HEK293 (cell line): ENCODE measurements at regions not wholly inside any gene's neighbourhood (a gene's known extent, or its start where the extent isn't known, plus 50 kb on each side); places are given as distances from the start of the nearest gene placed in this dataset.

Source experiments
- GLIS2 ChIP-seq: fragments of 450-650 bp; formaldehyde crosslinking; IDR thresholded peaks from 2 replicates; pipeline ENCODE4 v1.5.1; 2016; ENCODE audit warnings: missing biosample characterization, missing genetic modification characterization
- YY1 ChIP-seq: fragments of 450-650 bp; formaldehyde crosslinking; IDR thresholded peaks from 2 replicates; pipeline ENCODE4 v1.5.1; 2018; ENCODE audit warnings: missing biosample characterization, missing genetic modification characterization
- ZBTB48 ChIP-seq: fragments of 450-650 bp; formaldehyde crosslinking; IDR thresholded peaks from 2 replicates; pipeline ENCODE4 v1.5.1; 2016; ENCODE audit warnings: missing biosample characterization, missing genetic modification characterization
- ZNF23 ChIP-seq: fragments of 450-650 bp; formaldehyde crosslinking; IDR thresholded peaks from 2 replicates; pipeline ENCODE4 v1.5.1; 2016; ENCODE audit warnings: missing biosample characterization, missing genetic modification characterization, borderline replicate concordance
- ZNF24 ChIP-seq: fragments of 450-650 bp; formaldehyde crosslinking; IDR thresholded peaks from 2 replicates; pipeline ENCODE4 v1.5.1; 2016; ENCODE audit warnings: missing biosample characterization, missing genetic modification characterization
- ZNF274 ChIP-seq, 2 experiments: fragments of 200-500 bp in 1 of 2; fragments of 450-650 bp in 1 of 2; sonication (Bioruptor generic) in 1 of 2; formaldehyde crosslinking in 1 of 2; IDR thresholded peaks; 2 replicates each; pipeline versions ENCODE4 v1.5.1 to v1.6.1; 2014 to 2016; ENCODE audit warnings: borderline replicate concordance in 1 of 2, inconsistent platforms in 1 of 2, low read length in 1 of 2, missing biosample characterization in 1 of 2, missing genetic modification characterization in 1 of 2
- ZNF302 ChIP-seq: fragments of 450-650 bp; formaldehyde crosslinking; IDR thresholded peaks from 2 replicates; pipeline ENCODE4 v1.5.1; 2016; ENCODE audit warnings: missing biosample characterization, missing genetic modification characterization, low read depth
- ZNF510 ChIP-seq: fragments of 450-650 bp; formaldehyde crosslinking; IDR thresholded peaks from 2 replicates; pipeline ENCODE4 v1.5.1; 2018; ENCODE audit warnings: mild to moderate bottlenecking, missing genetic modification characterization, missing biosample characterization; ENCODE audit not compliant: insufficient replicate concordance
- ZNF561 ChIP-seq: fragments of 450-650 bp; IDR thresholded peaks from 2 replicates; pipeline ENCODE4 v1.5.1; 2018; ENCODE audit warnings: missing biosample characterization, missing genetic modification characterization, borderline replicate concordance
- ZNF621 ChIP-seq: fragments of 450-650 bp; formaldehyde crosslinking; IDR thresholded peaks from 2 replicates; pipeline ENCODE4 v1.5.1; 2017; ENCODE audit warnings: missing biosample characterization, missing genetic modification characterization
- TF ChIP-seq, protein P1 (sequence below): fragments of 450-650 bp; formaldehyde crosslinking; IDR thresholded peaks from 2 replicates; pipeline ENCODE4 v1.5.1; 2016; ENCODE audit warnings: missing biosample characterization, missing genetic modification characterization
- TF ChIP-seq, protein P2 (sequence below): fragments of 450-650 bp; formaldehyde crosslinking; IDR thresholded peaks from 2 replicates; pipeline ENCODE4 v1.5.1; 2016; ENCODE audit warnings: missing biosample characterization, missing genetic modification characterization

DNA sequence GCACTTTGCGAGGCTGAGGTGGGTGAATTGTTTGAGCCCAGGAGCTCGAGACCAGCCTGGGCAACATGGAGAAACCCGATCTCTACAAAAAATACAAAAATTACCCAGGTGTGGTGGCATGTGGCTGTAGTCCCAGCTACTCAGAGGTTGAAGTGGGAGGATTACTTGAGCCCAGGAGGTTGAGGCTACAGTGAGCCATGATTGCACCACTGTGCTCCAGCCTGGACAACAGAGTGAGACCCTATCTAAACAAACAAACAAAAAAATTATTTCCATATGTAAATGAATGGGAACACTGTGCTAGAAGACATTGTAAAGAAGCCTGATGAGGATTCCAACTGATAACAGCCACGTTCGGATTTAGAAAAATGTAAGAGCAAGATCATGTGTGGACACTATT, 154.2 kb downstream of the ZFP64 start:
- TF ChIP-seq, protein P1, sequence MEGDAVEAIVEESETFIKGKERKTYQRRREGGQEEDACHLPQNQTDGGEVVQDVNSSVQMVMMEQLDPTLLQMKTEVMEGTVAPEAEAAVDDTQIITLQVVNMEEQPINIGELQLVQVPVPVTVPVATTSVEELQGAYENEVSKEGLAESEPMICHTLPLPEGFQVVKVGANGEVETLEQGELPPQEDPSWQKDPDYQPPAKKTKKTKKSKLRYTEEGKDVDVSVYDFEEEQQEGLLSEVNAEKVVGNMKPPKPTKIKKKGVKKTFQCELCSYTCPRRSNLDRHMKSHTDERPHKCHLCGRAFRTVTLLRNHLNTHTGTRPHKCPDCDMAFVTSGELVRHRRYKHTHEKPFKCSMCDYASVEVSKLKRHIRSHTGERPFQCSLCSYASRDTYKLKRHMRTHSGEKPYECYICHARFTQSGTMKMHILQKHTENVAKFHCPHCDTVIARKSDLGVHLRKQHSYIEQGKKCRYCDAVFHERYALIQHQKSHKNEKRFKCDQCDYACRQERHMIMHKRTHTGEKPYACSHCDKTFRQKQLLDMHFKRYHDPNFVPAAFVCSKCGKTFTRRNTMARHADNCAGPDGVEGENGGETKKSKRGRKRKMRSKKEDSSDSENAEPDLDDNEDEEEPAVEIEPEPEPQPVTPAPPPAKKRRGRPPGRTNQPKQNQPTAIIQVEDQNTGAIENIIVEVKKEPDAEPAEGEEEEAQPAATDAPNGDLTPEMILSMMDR (tag by site-specific recombination), result no peak
- no peak for TF ChIP-seq ZNF274 (IDR thresholded peaks at IDR 0.05; ENCODE audit: low read length)
- no peak for TF ChIP-seq ZNF274 (tag by site-specific recombination; IDR thresholded peaks at IDR 0.05; ENCODE audit: borderline replicate concordance)
- TF ChIP-seq YY1 (tag by site-specific recombination), result no peak
- TF ChIP-seq ZNF510 (tag by site-specific recombination), result no peak
- TF ChIP-seq GLIS2 (tag by site-specific recombination), result no peak
- TF ChIP-seq ZNF561 (tag by site-specific recombination), result no peak
- no peak for TF ChIP-seq ZNF621 (tag by site-specific recombination)
- no peak for TF ChIP-seq ZBTB48 (tag by site-specific recombination)
- TF ChIP-seq ZNF302 (tag by site-specific recombination), result no peak
- TF ChIP-seq, protein P2, sequence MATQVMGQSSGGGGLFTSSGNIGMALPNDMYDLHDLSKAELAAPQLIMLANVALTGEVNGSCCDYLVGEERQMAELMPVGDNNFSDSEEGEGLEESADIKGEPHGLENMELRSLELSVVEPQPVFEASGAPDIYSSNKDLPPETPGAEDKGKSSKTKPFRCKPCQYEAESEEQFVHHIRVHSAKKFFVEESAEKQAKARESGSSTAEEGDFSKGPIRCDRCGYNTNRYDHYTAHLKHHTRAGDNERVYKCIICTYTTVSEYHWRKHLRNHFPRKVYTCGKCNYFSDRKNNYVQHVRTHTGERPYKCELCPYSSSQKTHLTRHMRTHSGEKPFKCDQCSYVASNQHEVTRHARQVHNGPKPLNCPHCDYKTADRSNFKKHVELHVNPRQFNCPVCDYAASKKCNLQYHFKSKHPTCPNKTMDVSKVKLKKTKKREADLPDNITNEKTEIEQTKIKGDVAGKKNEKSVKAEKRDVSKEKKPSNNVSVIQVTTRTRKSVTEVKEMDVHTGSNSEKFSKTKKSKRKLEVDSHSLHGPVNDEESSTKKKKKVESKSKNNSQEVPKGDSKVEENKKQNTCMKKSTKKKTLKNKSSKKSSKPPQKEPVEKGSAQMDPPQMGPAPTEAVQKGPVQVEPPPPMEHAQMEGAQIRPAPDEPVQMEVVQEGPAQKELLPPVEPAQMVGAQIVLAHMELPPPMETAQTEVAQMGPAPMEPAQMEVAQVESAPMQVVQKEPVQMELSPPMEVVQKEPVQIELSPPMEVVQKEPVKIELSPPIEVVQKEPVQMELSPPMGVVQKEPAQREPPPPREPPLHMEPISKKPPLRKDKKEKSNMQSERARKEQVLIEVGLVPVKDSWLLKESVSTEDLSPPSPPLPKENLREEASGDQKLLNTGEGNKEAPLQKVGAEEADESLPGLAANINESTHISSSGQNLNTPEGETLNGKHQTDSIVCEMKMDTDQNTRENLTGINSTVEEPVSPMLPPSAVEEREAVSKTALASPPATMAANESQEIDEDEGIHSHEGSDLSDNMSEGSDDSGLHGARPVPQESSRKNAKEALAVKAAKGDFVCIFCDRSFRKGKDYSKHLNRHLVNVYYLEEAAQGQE (tag by site-specific recombination), result no peak
- TF ChIP-seq ZNF24 (tag by site-specific recombination), result no peak
- TF ChIP-seq ZNF23 (tag by site-specific recombination), result no peak
